HCT116 (cell line): ENCODE measurements at regions not wholly inside any gene's neighbourhood (a gene's known extent, or its start where the extent isn't known, plus 50 kb on each side); places are given as distances from the start of the nearest gene placed in this dataset.

Source experiments
- CEBPB ChIP-seq: IDR thresholded peaks from 2 replicates; pipeline ENCODE4 v1.6.1; 2012; ENCODE audit warnings: low read depth
- ELF1 ChIP-seq: IDR thresholded peaks from 2 replicates; pipeline ENCODE4 v1.6.1; 2012; ENCODE audit warnings: low read depth, borderline replicate concordance
- POLR2A ChIP-seq: IDR thresholded peaks from 2 replicates; pipeline ENCODE4 v1.7.0; 2011; ENCODE audit warnings: borderline replicate concordance; ENCODE audit not compliant: insufficient read depth, insufficient read length; ENCODE audit errors: extremely low read depth
- POLR2AphosphoS5 ChIP-seq: IDR thresholded peaks from 2 replicates; pipeline ENCODE4 v1.6.1; 2011; ENCODE audit warnings: mild to moderate bottlenecking, low read depth, low read length, moderate library complexity
- RAD21 ChIP-seq: IDR thresholded peaks from 2 replicates; pipeline ENCODE4 v1.6.1; 2012; ENCODE audit warnings: low read depth, mild to moderate bottlenecking
- TCF7L2 ChIP-seq: IDR thresholded peaks from 2 replicates; pipeline ENCODE4 v1.7.0; 2011; ENCODE audit warnings: borderline replicate concordance, inconsistent platforms; ENCODE audit not compliant: insufficient read depth, insufficient read length; ENCODE audit errors: extremely low read depth
- TF ChIP-seq, protein P1 (sequence below), 3 experiments: fragments of 200-600 bp in 1 of 3; sonication (generic) in 1 of 3; IDR thresholded peaks in 2 of 3; conservative IDR thresholded peaks in 1 of 3; 2 replicates each; pipeline ENCODE4 v1.5.1; 2012 to 2017; ENCODE audit warnings: low read depth in 2 of 3, low read length in 2 of 3, antibody characterized with exemption in 1 of 3, borderline replicate concordance in 1 of 3, control low read depth in 1 of 3, mild to moderate bottlenecking in 1 of 3, mixed read lengths in 1 of 3, mixed run types in 1 of 3, moderate library complexity in 1 of 3; ENCODE audit not compliant: insufficient read depth in 1 of 3

DNA sequence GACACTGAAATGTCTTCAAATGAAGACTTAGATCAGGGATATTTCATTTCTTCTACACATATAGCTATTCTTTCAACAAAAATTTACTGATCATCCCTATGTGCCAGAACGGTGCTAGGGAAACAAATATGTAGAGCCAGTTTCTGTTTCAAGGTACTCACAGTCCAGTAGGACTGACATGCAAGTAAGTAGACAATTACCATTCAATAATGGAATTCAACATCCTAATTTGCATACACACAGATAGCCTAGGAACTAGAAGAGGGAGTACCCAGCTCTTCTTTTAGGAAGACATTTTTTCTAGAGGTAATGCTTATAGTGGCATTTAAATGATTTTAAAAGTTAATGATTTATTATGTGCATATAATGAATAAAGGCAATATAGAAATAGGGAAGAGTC, 388.8 kb downstream of the ZSWIM6 start:
- no peak for TF ChIP-seq ELF1
- TF ChIP-seq, protein P1, sequence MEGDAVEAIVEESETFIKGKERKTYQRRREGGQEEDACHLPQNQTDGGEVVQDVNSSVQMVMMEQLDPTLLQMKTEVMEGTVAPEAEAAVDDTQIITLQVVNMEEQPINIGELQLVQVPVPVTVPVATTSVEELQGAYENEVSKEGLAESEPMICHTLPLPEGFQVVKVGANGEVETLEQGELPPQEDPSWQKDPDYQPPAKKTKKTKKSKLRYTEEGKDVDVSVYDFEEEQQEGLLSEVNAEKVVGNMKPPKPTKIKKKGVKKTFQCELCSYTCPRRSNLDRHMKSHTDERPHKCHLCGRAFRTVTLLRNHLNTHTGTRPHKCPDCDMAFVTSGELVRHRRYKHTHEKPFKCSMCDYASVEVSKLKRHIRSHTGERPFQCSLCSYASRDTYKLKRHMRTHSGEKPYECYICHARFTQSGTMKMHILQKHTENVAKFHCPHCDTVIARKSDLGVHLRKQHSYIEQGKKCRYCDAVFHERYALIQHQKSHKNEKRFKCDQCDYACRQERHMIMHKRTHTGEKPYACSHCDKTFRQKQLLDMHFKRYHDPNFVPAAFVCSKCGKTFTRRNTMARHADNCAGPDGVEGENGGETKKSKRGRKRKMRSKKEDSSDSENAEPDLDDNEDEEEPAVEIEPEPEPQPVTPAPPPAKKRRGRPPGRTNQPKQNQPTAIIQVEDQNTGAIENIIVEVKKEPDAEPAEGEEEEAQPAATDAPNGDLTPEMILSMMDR (IDR thresholded peaks at IDR 0.05 in 2 of 3, conservative IDR thresholded peaks at IDR 0.05 in 1 of 3; ENCODE audit: borderline replicate concordance in 1 of 3, insufficient read depth in 1 of 3, low read depth in 2 of 3, low read length in 2 of 3), result no peak
- TF ChIP-seq TCF7L2, result no peak
- TF ChIP-seq POLR2AphosphoS5, result no peak
- TF ChIP-seq POLR2A, result no peak
- no peak for TF ChIP-seq RAD21
- no peak for TF ChIP-seq CEBPB
